Parathyroid adenoma (tissue), 2 donors: ENCODE measurements at regions not wholly inside any gene's neighbourhood (a gene's known extent, or its start where the extent isn't known, plus 50 kb on each side); places are given as distances from the start of the nearest gene placed in this dataset.

ENCODE experiments used
- H2AFZ ChIP-seq: fragments of 300-600 bp; sonication (generic); one replicate; pipeline ENCODE4 v1.7.0; 2017; ENCODE audit warnings: antibody characterized with exemption, mild to moderate bottlenecking
- H3K27ac ChIP-seq: fragments of 300-600 bp; sonication (generic); one replicate; pipeline ENCODE4 v1.7.0; 2017
- H3K27me3 ChIP-seq: fragments of 300-600 bp; sonication (generic); one replicate; pipeline ENCODE4 v1.7.0; 2017; ENCODE audit warnings: low read length; ENCODE audit not compliant: control insufficient read depth, insufficient read depth
- H3K36me3 ChIP-seq: fragments of 300-600 bp; sonication (generic); one replicate; pipeline ENCODE4 v1.7.0; 2017; ENCODE audit warnings: low read length; ENCODE audit not compliant: control insufficient read depth, insufficient read depth
- H3K4me1 ChIP-seq: fragments of 300-600 bp; sonication (generic); one replicate; pipeline ENCODE4 v1.7.0; 2017; ENCODE audit warnings: control low read depth
- H3K4me2 ChIP-seq: fragments of 300-600 bp; sonication (generic); one replicate; pipeline ENCODE4 v1.7.0; 2017; ENCODE audit warnings: low read length
- H3K4me3 ChIP-seq: fragments of 300-600 bp; sonication (generic); one replicate; pipeline ENCODE4 v1.7.0; 2017; ENCODE audit warnings: low read depth, low read length
- H3K79me2 ChIP-seq: fragments of 300-600 bp; sonication (generic); one replicate; pipeline ENCODE4 v1.7.0; 2017; ENCODE audit warnings: control low read depth
- H3K9ac ChIP-seq: fragments of 300-600 bp; sonication (generic); one replicate; pipeline ENCODE4 v1.7.0; 2017; ENCODE audit warnings: mild to moderate bottlenecking
- H3K9me3 ChIP-seq: fragments of 300-600 bp; sonication (generic); one replicate; pipeline ENCODE4 v1.7.0; 2017; ENCODE audit warnings: low read length; ENCODE audit not compliant: control insufficient read depth
- TF ChIP-seq, protein P1 (sequence below): fragments of 300-600 bp; sonication (generic); IDR thresholded peaks from one replicate; pipeline ENCODE4 v1.7.0; 2017; ENCODE audit warnings: antibody characterized with exemption, mild to moderate bottlenecking
- donor health status: primary hyperparathyroidism.

DNA sequence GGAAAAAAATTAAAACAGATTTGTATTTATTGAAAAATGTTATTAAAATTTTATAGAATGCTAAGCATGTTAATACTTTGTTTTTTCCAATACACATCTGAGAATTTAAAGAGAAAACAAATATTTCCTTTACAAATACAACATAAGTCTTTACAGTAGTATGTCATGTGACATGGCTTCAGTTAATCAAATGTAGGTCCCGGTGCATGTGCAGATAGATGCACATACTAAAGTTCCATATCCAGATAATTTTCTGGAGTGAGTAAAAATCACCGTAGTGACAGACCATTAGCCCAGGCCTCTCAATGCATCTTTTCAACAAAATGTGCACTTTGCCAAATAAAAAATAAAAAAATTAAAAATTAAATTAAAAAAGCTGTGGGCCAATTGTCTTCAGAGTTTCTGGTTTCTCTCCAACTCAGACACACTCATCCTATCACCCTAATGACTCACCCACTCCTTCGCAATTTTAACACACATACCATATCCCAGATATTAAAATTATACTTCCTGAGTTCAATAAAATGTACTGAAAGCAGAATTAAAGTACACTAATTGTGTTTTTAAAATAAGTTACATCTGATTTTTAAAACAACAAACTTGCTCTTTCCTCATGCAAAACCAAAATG is 508.1 kb downstream of the NR2F1-AS1 start:
- TF ChIP-seq, protein P1, sequence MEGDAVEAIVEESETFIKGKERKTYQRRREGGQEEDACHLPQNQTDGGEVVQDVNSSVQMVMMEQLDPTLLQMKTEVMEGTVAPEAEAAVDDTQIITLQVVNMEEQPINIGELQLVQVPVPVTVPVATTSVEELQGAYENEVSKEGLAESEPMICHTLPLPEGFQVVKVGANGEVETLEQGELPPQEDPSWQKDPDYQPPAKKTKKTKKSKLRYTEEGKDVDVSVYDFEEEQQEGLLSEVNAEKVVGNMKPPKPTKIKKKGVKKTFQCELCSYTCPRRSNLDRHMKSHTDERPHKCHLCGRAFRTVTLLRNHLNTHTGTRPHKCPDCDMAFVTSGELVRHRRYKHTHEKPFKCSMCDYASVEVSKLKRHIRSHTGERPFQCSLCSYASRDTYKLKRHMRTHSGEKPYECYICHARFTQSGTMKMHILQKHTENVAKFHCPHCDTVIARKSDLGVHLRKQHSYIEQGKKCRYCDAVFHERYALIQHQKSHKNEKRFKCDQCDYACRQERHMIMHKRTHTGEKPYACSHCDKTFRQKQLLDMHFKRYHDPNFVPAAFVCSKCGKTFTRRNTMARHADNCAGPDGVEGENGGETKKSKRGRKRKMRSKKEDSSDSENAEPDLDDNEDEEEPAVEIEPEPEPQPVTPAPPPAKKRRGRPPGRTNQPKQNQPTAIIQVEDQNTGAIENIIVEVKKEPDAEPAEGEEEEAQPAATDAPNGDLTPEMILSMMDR: no peak
- H3K27ac ChIP-seq: no peak overlapping the region
- H3K36me3 ChIP-seq: no peaks in the 10 kb centered on the region
- H3K4me1 ChIP-seq: no peaks in the 10 kb centered on the region
- no peaks in the 10 kb centered on the region for H3K9me3 ChIP-seq
- no peaks in the 10 kb centered on the region for H3K79me2 ChIP-seq
- H2AFZ ChIP-seq: no peak overlapping the region
- no peak overlapping the region for H3K9ac ChIP-seq
- H3K4me3 ChIP-seq: no peak overlapping the region
- H3K4me2 ChIP-seq: no peak overlapping the region
- H3K27me3 ChIP-seq: no peaks in the 10 kb centered on the region

DNA sequence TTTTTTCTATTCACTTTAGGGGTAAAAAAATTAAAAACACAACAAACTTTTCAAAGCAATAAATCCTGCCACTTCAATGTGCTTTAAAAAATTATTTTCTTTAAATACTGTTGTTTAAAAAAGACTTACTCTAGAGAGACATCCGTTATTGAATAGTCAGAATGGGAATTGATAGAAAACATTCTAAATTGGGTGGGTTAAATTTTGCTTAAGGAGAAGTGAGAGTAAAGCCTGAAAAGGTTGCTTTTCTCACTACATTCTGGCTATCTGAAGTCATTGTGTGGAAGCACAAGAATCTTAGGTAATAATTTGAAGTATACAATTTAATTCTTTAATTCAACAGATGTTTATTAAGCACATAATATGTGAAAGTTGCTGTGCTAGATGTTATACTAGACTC is 509.3 kb downstream of the NR2F1-AS1 start:
- Histone ChIP-seq H3K4me3 (no peak overlapping the region), H3K79me2 (no peaks in the 10 kb centered on the region), H3K4me1 (no peaks in the 10 kb centered on the region), H3K27ac (no peak overlapping the region), H3K9me3 (no peaks in the 10 kb centered on the region), H2AFZ (no peak overlapping the region), H3K4me2 (no peak overlapping the region), H3K27me3 (no peaks in the 10 kb centered on the region), H3K9ac (no peak overlapping the region), H3K36me3 (no peaks in the 10 kb centered on the region)
- TF ChIP-seq, protein P1: no peak

DNA sequence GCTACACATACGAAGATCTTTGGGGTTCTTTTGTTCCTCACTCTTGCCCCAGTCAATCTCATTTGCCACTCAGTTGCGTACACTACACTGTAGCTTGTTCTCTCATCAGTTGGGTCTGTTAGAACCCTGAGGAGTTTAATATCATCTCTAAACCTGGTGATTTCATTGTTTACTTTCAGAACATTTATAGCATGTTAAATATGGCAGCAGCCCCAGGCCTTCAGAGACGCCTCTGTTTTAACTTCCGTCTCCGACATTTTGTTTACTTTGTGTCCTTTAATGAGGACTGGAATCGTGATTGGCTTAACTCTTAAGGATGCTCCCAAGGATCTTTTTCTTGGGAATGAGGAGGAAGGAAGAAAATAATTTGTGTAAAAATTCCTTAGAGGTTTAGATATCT is 510.1 kb downstream of the NR2F1-AS1 start:
- H3K9me3 ChIP-seq: no peaks in the 10 kb centered on the region
- TF ChIP-seq, protein P1: no peak
- H2AFZ ChIP-seq: no peak overlapping the region
- no peaks in the 10 kb centered on the region for H3K79me2 ChIP-seq
- no peaks in the 10 kb centered on the region for H3K27me3 ChIP-seq
- H3K4me2 ChIP-seq: no peak overlapping the region
- no peak overlapping the region for H3K27ac ChIP-seq
- no peak overlapping the region for H3K9ac ChIP-seq
- H3K36me3 ChIP-seq: no peaks in the 10 kb centered on the region
- no peak overlapping the region for H3K4me3 ChIP-seq
- no peaks in the 10 kb centered on the region for H3K4me1 ChIP-seq

DNA sequence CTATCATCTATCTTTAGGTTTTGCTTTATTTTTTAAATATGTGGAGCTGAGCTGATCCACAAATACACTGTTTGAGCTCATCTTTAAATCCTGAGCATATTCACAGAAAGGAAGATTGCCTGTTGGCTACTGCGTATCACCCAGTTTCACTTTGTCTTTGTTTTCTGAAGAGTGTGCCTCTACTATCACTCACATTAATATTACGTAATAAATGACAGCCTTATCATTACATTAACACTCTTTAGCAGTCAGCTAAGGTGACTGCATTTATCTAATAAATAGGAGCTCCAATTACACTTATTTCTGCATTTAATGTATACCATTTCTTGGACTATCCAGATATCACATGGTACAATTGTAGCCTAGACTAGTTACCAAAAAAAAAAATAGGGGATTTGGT is 511.7 kb downstream of the NR2F1-AS1 start:
- H3K36me3 ChIP-seq: no peaks in the 10 kb centered on the region
- no peak overlapping the region for H3K4me3 ChIP-seq
- no peaks in the 10 kb centered on the region for H3K9me3 ChIP-seq
- H3K9ac ChIP-seq: no peak overlapping the region
- H3K4me1 ChIP-seq: no peaks in the 10 kb centered on the region
- no peaks in the 10 kb centered on the region for H3K27me3 ChIP-seq
- TF ChIP-seq, protein P1: no peak
- no peak overlapping the region for H2AFZ ChIP-seq
- H3K79me2 ChIP-seq: no peaks in the 10 kb centered on the region
- H3K27ac ChIP-seq: no peak overlapping the region
- H3K4me2 ChIP-seq: no peak overlapping the region

DNA sequence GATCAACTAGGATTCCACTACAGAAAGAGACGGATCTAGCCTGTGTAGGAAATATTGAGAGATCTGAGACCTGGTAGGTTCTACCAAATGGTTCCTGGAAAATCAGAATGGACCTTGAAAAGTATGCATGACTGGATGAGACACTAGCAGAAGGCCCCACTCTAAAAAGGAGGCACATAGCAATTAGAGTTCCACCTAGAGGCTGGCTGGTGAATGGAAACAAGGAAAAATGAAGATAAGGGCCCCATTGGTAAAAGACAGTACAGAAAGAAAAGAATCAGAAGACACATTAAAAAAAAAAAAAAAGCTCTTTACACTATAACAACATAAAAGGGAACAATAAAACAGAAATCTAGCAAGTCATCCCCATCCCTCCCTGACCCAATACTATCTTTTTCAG is 518.5 kb downstream of the NR2F1-AS1 start:
- Histone ChIP-seq H3K27ac (no peak overlapping the region), H3K9ac (no peak overlapping the region)
- TF ChIP-seq, protein P1: no peak

More for the DNA sequence above, 518.5 kb downstream of the NR2F1-AS1 start:
- no peak overlapping the region for H3K4me2 ChIP-seq
- H3K79me2 ChIP-seq: no peaks in the 10 kb centered on the region
- no peak overlapping the region for H3K4me3 ChIP-seq
- no peaks in the 10 kb centered on the region for H3K9me3 ChIP-seq
- H3K36me3 ChIP-seq: no peaks in the 10 kb centered on the region
- H2AFZ ChIP-seq: no peak overlapping the region
- H3K27me3 ChIP-seq: no peaks in the 10 kb centered on the region
- H3K4me1 ChIP-seq: no peaks in the 10 kb centered on the region
